ENCODE measurements at regions not wholly inside any gene's neighbourhood (a gene's known extent, or its start where the extent isn't known, plus 50 kb on each side); places are given as distances from the start of the nearest gene placed in this dataset.

DNA sequence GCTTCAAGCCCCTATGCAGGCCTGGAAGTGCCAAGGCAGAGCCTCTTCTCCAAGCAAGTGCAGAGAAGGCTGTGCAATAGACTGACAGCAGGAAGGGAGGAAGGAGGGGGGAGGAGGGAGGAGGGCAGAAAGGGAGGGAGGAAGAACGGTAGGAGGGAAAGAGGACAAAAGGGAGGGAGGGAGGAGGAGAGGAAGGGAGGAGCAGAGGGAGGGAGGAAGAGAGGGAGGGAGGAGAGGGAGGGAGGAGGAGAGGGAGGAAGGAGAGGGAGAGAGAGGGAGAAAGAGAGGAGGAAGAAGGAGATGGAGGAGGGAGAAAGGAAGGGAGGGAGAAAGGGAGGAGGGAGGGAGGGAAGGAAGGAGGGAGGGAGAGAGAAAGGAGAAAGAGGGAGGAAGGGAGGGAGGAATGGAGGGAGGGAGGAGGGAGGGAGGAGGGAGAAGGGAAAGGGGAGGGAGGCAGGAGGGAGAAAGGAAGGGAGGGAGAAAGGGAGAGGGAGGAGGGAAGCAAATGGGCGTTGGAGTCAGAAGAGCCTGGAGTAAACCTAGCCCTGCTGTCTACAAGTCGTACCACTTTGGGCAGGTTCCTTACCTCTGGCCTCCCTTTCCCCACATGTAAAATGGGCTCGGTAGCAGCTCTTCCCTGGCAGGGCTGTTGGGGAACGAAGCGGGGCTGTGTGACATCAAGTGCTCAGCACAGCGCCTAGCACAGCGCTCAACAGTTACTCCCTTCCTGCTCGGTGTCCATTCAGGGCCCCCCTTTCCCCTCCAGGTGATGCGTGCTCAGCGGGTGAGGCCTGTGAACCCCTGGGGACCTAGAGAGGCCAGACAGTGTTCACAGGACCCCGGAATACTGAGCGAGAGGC, 244.6 kb downstream of the NPHP4 start:
- TF ChIP-seq POLR2AphosphoS5 (IDR thresholded peaks at IDR 0.05) (no peak), EZH2 (IDR thresholded peaks at IDR 0.05; ENCODE audit: borderline replicate concordance, insufficient read depth, low read length, poor library complexity, severe bottlenecking) (no peak)
- TF ChIP-seq, protein P1, sequence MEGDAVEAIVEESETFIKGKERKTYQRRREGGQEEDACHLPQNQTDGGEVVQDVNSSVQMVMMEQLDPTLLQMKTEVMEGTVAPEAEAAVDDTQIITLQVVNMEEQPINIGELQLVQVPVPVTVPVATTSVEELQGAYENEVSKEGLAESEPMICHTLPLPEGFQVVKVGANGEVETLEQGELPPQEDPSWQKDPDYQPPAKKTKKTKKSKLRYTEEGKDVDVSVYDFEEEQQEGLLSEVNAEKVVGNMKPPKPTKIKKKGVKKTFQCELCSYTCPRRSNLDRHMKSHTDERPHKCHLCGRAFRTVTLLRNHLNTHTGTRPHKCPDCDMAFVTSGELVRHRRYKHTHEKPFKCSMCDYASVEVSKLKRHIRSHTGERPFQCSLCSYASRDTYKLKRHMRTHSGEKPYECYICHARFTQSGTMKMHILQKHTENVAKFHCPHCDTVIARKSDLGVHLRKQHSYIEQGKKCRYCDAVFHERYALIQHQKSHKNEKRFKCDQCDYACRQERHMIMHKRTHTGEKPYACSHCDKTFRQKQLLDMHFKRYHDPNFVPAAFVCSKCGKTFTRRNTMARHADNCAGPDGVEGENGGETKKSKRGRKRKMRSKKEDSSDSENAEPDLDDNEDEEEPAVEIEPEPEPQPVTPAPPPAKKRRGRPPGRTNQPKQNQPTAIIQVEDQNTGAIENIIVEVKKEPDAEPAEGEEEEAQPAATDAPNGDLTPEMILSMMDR (IDR thresholded peaks at IDR 0.05; ENCODE audit: poor library complexity, severe bottlenecking), result no peak
